WERI-Rb-1 (cell line): ENCODE measurements at regions not wholly inside any gene's neighbourhood (a gene's known extent, or its start where the extent isn't known, plus 50 kb on each side); places are given as distances from the start of the nearest gene placed in this dataset.

Experiments
- DNase-seq: peaks from one replicate; pipeline ENCODE4 v3.0.0-alpha.2; 2020
- H3K27ac ChIP-seq: fragments of 250-450 bp; sonication (Bioruptor Pico); 2 replicates; pipeline ENCODE4 v1.5.1; 2020; ENCODE audit warnings: mild to moderate bottlenecking, moderate library complexity
- H3K27me3 ChIP-seq: fragments of 250-450 bp; sonication (Bioruptor Pico); 2 replicates; pipeline ENCODE4 v1.5.1; 2021; ENCODE audit warnings: mild to moderate bottlenecking, low read depth, moderate library complexity; ENCODE audit not compliant: insufficient read depth, severe bottlenecking
- H3K36me3 ChIP-seq: fragments of 250-450 bp; sonication (Bioruptor Pico); 2 replicates; pipeline ENCODE4 v1.5.1; 2020; ENCODE audit warnings: mild to moderate bottlenecking, moderate library complexity
- H3K4me3 ChIP-seq: 2 replicates; pipeline ENCODE4 v1.5.1; 2011; ENCODE audit warnings: low read depth, mild to moderate bottlenecking, control low read depth, low read length
- H3K9me3 ChIP-seq: fragments of 250-450 bp; sonication (Bioruptor Pico); 2 replicates; pipeline ENCODE4 v1.5.1; 2021; ENCODE audit warnings: mild to moderate bottlenecking, moderate library complexity; ENCODE audit not compliant: severe bottlenecking
- TF ChIP-seq, protein P1 (sequence below): IDR thresholded peaks from 2 replicates; pipeline ENCODE4 v1.5.1; 2011; ENCODE audit warnings: low read depth, mild to moderate bottlenecking, control low read depth, inconsistent platforms, low read length

DNA sequence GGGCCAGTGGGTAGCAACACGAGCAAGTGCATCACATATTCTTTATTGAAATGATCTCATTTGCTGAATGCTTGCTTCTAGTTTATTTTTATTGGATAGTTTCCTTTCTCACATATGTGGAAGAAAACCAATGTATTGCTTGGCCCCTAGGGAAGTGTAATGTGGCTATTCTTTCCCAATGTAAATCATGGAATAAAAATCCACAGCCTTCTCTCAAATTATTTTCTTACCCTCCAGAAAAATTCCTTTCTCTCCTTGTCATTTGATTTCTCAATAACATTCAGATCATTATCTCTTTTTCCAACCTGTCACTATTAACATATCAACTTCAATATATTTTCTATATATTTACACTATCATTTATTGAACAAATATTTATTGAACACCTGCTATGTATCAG lies 51.9 kb upstream of the PTPRK start:
- DNase-seq: no peak
- TF ChIP-seq, protein P1, sequence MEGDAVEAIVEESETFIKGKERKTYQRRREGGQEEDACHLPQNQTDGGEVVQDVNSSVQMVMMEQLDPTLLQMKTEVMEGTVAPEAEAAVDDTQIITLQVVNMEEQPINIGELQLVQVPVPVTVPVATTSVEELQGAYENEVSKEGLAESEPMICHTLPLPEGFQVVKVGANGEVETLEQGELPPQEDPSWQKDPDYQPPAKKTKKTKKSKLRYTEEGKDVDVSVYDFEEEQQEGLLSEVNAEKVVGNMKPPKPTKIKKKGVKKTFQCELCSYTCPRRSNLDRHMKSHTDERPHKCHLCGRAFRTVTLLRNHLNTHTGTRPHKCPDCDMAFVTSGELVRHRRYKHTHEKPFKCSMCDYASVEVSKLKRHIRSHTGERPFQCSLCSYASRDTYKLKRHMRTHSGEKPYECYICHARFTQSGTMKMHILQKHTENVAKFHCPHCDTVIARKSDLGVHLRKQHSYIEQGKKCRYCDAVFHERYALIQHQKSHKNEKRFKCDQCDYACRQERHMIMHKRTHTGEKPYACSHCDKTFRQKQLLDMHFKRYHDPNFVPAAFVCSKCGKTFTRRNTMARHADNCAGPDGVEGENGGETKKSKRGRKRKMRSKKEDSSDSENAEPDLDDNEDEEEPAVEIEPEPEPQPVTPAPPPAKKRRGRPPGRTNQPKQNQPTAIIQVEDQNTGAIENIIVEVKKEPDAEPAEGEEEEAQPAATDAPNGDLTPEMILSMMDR: no peak

DNA sequence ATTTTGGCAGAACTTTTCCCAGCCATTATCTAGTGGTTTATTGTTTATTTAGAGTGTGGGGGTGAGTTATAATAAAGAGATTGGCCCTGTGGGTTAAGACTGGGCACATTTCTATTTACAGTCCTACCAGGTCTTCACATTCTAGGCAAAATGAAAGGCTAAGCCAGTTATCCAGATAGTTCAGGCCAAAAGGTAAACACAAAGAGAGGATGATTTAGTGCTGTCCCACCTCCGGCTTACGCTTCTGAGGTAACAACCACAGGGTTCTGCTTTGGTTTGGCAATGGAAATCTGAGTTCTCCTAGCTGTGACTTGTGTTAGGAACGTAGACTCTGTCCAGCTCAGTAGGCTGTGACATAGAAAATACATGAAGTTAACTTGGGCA lies 50.3 kb upstream of the PTPRK start:
- DNase-seq: no peak
- Histone ChIP-seq H3K27ac (no peak overlapping the region), H3K4me3 (no peak overlapping the region), H3K36me3 (no peaks in the 10 kb centered on the region), H3K27me3 (no peaks in the 10 kb centered on the region), H3K9me3 (no peaks in the 10 kb centered on the region)
- TF ChIP-seq, protein P1: no peak

More for the DNA sequence above, 51.9 kb upstream of the PTPRK start:
- Histone ChIP-seq H3K9me3 (no peaks in the 10 kb centered on the region), H3K36me3 (no peaks in the 10 kb centered on the region), H3K4me3 (no peak overlapping the region), H3K27ac (no peak overlapping the region), H3K27me3 (no peaks in the 10 kb centered on the region)

DNA sequence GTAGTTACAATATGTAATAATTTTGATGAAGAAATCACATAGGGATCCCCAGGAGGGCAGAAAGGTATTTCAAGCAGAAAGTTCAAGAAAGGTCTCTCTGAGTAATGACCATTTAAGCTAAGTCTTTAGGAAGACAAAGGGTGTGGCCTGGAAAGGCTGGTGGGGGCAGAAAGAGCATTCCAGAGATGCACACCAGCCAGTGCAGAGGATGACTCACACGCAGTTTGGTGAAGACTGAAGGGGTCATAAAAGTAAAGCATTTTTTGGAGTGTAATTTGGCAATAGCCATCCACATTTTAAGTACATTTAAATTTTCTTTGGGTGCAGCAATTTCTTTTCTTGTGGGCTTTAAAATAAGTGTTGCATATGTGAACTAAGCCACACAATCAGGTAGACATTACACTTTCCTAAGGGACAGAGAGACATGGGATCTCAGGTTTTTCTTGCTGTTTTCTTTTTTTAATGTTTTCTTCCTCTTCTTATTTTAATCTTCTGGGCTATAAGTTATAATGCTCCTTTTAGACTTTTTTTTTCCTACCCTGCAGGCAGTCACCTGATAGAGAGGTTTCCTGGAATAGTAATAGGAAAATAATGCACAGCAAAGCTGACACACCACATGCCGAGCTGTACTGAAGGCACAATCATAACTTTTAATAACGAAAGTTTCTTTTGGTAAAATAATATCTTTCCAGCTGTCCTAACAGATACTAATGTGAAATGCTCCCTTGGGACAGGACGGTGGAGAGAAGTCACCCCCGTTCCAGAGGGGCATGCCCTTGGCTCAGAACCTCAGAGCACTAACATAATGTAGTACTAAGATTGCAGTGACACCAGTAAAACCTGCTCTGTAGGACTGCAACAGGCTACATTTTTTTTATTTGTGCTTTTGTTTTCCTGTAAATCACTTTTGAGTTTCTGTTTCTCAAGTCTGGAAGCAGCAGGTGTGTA lies 49.6 kb upstream of the PTPRK start:
- Histone ChIP-seq H3K27me3 (no peaks in the 10 kb centered on the region), H3K36me3 (no peaks in the 10 kb centered on the region), H3K4me3 (no peak overlapping the region), H3K27ac (no peak overlapping the region), H3K9me3 (no peaks in the 10 kb centered on the region)
- TF ChIP-seq, protein P1: no peak
- no peak for DNase-seq
